GM19452 (cell line): ENCODE measurements at regions not wholly inside any gene's neighbourhood (a gene's known extent, or its start where the extent isn't known, plus 50 kb on each side); places are given as distances from the start of the nearest gene placed in this dataset.

Experiments
- ATAC-seq: cut with Tn5 transposase; IDR thresholded peaks from one replicate; pipeline ENCODE4 v1.9.1; 2021; ENCODE audit not compliant: unreplicated experiment

- ATAC-seq, result no peak
Measured at GRCh38 chr2:160672211-160672610, 178.6 kb upstream of the RBMS1 start.

- no peak for ATAC-seq
Measured at GRCh38 chr2:160674146-160674750, 180.6 kb upstream of the RBMS1 start.

GRCh38 chr2:160679686-160680085, 186.1 kb upstream of the RBMS1 start:
- no peak for ATAC-seq

- ATAC-seq, result no peak
Measured at GRCh38 chr2:160680294-160680693, 186.7 kb upstream of the RBMS1 start.

- no peak for ATAC-seq
Measured at GRCh38 chr2:160680974-160681373, 187.4 kb upstream of the RBMS1 start.

GRCh38 chr2:160683206-160683605, 189.6 kb upstream of the RBMS1 start:
- ATAC-seq, result no peak

- no peak for ATAC-seq
Measured at GRCh38 chr2:160687629-160688028, 194.0 kb upstream of the RBMS1 start.

- ATAC-seq, result no peak
Measured at GRCh38 chr2:160689441-160689840, 195.8 kb upstream of the RBMS1 start.

- ATAC-seq, result no peak
Measured at GRCh38 chr2:160694221-160694620, 200.6 kb upstream of the RBMS1 start.

GRCh38 chr2:160694631-160695030, 201.0 kb upstream of the RBMS1 start:
- ATAC-seq, result peak; percentile 67

GRCh38 chr2:160695402-160696086, 201.9 kb upstream of the RBMS1 start:
- ATAC-seq, result no peak

GRCh38 chr2:160696087-160696452, 202.5 kb upstream of the RBMS1 start:
- no peak for ATAC-seq

GRCh38 chr2:160697817-160698216, 204.2 kb upstream of the RBMS1 start:
- ATAC-seq, result no peak

- no peak for ATAC-seq
Measured at GRCh38 chr2:160700021-160700814, 206.6 kb upstream of the RBMS1 start.

GRCh38 chr2:160701822-160702221, 208.2 kb upstream of the RBMS1 start:
- no peak for ATAC-seq

- ATAC-seq, result no peak
Measured at GRCh38 chr2:160702754-160703153, 209.1 kb upstream of the RBMS1 start.

GRCh38 chr2:160703648-160704585, 210.3 kb upstream of the RBMS1 start:
- ATAC-seq, result peak; percentile 89

- no peak for ATAC-seq
Measured at GRCh38 chr2:160715428-160715827, 221.8 kb upstream of the RBMS1 start.

GRCh38 chr2:160719116-160719515, 225.5 kb upstream of the RBMS1 start:
- no peak for ATAC-seq

- no peak for ATAC-seq
Measured at GRCh38 chr2:160720098-160720497, 226.5 kb upstream of the RBMS1 start.
